ENCODE measurements at regions not wholly inside any gene's neighbourhood (a gene's known extent, or its start where the extent isn't known, plus 50 kb on each side); places are given as distances from the start of the nearest gene placed in this dataset.

DNA sequence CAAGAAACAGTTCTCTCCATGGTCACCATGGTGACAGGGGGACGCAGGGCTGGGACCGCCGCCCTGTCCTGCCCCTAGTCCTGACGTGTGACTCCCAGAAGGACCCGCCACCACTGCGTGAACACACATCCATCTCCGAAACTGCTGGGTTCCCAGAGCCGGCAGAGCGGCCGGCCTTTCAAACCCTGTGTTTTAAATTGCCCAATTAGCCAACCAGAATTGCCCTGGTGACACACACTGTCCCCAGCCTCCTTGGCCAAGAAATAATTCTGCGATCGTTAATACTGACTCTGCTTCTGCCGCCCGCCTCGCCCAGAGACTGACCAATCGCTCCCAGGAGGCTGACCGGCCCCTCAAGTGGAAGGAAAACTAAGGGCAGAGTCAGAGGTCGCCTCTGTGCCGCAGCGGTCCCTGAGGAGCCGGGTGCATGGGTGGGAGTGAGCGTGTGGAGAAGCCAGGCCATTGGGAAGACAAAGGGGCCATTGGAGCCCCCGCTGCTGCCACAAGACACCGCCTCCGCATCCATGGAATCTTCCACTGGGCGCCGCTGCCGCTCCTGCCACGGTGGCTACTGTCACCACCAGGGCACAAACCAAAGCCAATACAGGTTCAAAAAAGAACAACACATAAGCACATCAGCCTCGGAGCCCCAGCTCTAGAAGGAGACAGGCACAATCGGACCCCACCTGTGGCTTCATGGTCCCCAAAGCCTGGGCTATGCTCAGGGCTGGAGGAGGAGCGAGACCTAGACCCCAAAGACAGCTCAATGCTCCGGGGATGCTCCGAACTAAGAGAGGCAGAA is 273.2 kb downstream of the NPHP4 start:
- in situ Hi-C loops (cut with MboI; ENCODE audit: low sequenced_read_pairs), result no loop called here

- in situ Hi-C loops (cut with MboI; ENCODE audit: low sequenced_read_pairs), result no loop called here
Observed at GRCh38 chr1:5717031-5717682, 275.1 kb downstream of the NPHP4 start.

DNA sequence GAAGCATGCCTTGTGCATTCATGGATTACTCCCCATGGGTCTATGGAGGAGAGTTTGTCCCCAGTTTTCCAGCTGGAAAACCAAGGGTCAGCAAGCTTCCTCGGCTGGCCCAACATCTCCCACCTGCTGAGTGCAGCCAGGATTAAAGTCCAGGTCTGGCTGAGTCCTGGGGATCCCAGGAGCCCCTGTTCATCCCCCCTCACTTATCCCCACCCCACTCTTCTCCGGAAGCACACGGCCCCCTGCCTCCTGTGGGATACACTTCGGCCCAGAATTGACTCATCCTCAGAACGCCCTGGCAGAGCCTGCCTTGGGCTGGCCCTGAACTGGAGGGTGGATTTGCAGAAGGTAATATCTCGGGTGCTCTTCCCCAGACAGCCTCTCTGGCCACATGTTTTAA is 276.1 kb downstream of the NPHP4 start:
- in situ Hi-C loops (cut with MboI; ENCODE audit: low sequenced_read_pairs), result no loop called here

DNA sequence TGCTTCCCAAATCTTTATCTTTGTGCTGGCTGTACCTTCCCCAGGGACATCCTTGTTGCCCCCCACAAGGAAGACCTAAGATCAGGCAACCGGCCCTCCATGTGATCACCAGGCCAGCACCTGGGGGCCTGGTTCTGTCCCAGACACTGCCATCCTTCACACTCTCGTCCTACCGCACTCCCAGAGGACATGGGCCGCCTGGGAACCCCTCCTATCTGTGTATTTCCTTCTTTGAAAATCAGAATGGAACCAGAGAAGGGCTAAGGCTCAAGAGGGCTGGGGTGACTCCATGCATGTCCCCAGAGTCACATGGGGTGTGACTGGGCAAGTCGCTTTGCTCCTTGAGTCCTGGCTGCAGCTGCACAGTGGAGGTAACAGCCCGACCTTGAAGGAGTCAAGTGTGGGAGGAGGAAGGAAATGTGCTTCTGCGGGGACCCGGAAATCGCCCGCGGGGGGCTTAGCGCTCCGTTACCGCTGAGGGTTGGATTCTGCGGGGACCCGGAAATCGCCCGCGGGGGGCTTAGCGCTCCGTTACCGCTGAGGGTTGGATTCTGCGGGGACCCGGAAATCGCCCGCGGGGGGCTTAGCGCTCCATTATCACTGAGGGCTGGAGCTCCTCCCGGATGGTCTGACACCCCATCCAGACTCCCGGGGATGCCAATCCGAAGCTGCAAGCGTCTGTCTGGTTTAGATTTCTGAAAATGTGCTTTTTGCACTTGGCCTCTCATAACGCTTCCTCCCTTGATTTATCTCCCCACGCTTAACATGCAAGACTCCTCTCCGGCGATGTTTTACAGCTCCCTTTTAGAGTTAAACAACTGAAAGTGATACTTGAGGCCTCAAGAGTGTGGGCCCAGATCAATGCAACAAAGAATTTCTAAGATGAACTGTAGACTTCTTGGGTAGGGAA is 278.9 kb downstream of the NPHP4 start:
- in situ Hi-C loops (cut with MboI; ENCODE audit: low sequenced_read_pairs), result no loop called here

- in situ Hi-C loops (cut with MboI; ENCODE audit: low sequenced_read_pairs), result no loop called here
Observed at GRCh38 chr1:5711956-5712645, 280.1 kb downstream of the NPHP4 start.

GRCh38 chr1:5711079-5711478 is 281.1 kb downstream of the NPHP4 start:
- in situ Hi-C loops (cut with MboI; ENCODE audit: low sequenced_read_pairs), result no loop called here

GRCh38 chr1:5709976-5710375 is 282.2 kb downstream of the NPHP4 start:
- in situ Hi-C loops (cut with MboI; ENCODE audit: low sequenced_read_pairs), result no loop called here

DNA sequence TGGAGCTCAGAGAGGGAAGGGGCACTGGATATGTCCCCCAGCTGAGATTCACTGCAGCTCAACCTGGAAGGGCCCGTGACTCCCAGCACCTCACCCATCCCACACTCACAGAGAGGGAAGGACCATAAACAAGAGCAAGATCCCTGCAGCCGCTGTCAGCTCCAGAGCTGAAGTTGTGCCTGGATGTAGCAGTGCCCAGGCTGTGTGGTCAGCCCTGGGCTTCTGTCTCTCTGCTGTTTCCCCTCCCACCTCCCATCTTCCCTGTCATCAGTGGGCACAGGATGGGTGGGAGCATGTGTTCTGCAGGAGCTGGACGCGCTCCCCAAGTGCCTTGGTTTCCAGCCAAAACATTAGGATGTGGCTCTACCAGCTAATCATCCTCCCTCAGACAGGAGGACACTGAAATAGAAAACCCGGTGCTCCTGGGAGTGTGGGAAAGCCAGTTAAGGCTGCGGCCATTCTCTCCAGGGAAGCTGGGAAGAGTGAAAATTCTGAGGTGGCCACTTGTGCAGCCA is 282.7 kb downstream of the NPHP4 start:
- in situ Hi-C loops (cut with MboI; ENCODE audit: low sequenced_read_pairs), result no loop called here

DNA sequence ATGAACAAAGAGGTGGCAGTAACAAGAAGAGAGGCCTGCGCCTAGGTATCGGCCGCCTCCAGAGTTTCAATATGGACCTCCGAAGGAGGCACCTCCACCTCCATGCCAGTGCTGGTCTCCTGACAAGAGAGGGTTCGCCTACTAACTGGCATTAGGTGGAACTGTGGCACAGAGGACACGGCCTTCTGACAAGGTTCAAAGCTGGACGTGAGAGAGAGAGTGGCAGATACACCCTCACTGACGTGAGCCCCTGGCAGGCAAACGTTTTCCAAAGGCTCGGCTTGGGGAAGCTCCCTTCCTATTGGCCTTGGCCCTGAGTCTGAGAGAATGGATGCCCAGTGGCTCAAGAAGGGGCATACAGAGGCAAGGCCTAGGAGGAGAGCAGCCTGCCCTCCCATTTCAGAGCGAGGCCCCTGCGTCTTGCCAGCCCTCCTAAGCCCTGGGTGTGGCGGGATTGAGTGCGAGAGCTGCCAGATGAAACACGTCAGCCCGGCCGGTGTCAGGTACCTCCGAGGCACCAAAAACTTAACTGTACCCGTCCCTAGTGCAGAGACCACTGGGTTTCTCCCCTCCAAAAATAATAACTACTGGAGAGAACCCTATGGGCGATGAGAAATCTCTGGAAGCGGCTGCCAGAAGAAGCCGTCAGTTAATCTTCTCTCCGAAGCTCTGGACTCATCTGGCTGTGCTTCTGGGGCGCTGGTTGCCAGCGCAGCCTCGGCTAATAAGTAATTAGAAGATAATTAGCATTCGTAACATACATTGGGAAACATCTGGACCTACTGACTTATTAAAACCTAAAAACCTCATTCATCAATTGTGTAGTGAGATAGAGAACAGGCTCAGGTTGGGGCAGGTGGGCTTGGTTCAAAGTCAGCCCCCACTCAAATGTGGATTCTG is 283.6 kb downstream of the NPHP4 start:
- in situ Hi-C loops (cut with MboI; ENCODE audit: low sequenced_read_pairs), result no loop called here

DNA sequence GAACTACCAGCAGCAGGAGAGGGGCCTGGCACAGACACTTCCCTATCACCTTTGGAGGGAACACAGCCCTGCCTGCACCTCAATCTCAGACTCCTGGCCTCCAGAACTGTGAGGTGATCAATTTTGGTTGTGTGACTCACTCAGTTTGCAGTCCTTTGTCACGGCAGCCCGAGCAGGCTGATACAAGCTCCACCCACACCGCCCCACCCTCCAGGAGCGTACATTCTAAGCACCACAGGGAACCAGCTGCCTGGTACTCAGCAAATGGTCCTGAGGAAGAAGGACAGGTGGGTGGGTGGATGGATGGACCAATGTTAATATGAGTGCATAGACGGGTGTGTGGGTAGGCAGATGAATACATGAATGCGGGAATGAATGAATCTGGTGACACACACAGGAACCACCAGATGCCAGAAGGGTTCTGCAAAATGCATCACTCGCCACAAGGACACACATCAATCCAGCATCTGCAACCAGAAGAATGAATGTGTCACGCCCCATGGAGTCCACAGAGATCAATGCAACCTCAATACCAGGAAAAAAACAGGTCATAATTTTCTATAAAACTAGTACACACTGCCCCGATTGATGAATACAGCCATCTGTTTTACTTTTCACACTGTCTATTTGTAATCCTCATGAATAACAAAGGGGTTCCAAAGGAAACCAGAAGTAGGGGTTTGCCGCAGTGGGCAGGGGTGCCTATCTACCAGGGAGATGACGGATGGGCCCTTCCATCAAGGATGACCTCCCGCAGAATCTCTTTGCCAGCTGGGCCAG is 284.5 kb downstream of the NPHP4 start:
- in situ Hi-C loops (cut with MboI; ENCODE audit: low sequenced_read_pairs), result no loop called here

DNA sequence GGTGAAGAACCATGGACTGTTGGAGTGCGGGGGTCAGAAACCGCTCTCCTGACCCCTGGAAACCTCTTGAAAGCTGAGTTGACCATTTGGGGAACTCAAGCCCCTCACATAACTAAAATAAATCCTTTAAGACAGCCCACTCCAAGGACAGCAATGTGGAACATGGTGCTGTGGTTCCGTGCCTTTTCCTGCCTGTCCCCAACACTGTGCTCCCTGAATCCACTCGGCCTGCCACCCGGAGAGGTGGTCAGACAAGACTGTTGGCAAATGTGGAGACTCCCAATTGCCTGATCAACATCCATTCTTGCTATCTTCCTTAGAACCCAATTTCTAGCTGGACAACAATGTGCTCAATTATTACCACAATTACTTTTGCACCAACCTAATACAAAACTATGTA is 286.0 kb downstream of the NPHP4 start:
- in situ Hi-C loops (cut with MboI; ENCODE audit: low sequenced_read_pairs), result no loop called here

- in situ Hi-C loops (cut with MboI; ENCODE audit: low sequenced_read_pairs), result no loop called here
Observed at GRCh38 chr1:5705751-5706150, 286.5 kb downstream of the NPHP4 start.

DNA sequence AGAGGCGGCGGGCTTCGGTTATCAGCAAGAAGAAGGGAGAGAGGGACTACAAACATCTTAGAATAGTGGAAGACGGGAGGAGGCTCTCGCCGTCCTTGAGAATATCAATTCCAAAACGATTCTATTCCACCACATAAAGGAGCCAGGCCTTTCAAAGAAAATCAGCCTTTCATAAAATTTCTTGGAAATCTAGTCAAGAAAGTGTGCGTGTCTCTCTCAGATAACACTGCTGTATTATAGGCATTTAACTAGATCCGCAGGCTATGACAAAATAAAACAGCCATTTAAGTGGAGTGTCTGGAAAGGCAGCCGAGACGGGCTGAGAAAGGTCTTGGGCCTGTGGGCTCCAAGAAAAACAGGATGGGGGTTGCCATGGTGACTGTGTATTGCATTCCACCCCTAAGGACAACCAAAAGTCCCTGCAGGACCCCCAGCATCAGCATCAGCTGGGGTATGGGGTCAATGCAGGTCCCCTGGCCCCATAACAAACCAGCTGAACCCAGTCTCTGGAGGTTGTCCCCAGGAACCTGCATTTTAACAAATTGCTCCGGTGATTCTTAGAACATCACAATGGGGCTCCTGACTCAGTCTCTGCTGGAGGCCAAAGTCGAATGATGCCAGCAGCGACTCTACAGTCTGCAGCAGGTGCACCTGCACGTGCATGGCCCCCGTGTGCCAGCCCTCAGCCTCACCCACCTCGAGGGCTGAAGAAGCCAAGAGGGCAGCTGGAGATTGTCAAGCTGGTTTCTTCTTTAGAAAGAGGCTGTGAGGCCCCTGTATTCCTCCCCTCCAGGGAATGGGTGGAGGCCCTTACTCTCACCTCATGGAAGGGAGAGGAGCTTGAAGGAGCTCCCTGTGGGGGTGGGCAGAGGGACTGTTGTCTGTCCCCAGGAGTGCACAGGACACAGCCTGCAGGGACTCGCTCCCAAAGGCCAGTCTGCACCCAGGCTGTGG is 287.4 kb downstream of the NPHP4 start:
- in situ Hi-C loops (cut with MboI; ENCODE audit: low sequenced_read_pairs), result no loop called here

- in situ Hi-C loops (cut with MboI; ENCODE audit: low sequenced_read_pairs), result no loop called here
Observed at GRCh38 chr1:5701642-5702041, 290.6 kb downstream of the NPHP4 start.

- in situ Hi-C loops (cut with MboI; ENCODE audit: low sequenced_read_pairs), result no loop called here
Observed at GRCh38 chr1:5693568-5693967, 298.7 kb downstream of the NPHP4 start.

DNA sequence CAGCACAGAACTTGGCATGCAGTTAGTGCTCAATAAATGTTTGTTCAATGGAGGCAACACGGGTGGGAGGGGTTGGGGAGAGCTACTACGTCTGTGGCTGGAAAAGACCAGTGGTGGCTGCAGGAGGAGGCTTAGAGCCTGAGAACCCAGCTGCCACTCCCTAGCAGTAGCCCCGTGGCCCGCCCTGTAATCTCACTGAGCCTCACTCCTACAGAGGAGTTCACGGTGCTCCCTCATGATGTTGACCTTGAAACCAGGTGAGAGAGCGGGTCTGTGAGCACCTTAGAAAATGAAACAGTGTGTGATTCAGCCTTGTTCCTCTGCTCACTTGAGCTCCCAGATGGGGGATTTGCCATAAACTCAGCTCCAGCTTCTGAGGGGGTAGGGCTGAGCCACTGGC is 299.6 kb downstream of the NPHP4 start:
- in situ Hi-C loops (cut with MboI; ENCODE audit: low sequenced_read_pairs), result no loop called here

GRCh38 chr1:5691795-5692509 is 300.3 kb downstream of the NPHP4 start:
- in situ Hi-C loops (cut with MboI; ENCODE audit: low sequenced_read_pairs), result no loop called here

Measured in HL-60/S4 (cell line).